CD4-positive, alpha-beta T cell treated with Interleukin-6 at 100 ng/mL for 8 hours (primary cell): ENCODE measurements at regions not wholly inside any gene's neighbourhood (a gene's known extent, or its start where the extent isn't known, plus 50 kb on each side); places are given as distances from the start of the nearest gene placed in this dataset.

Source experiments
- DNase-seq: peaks from one replicate; pipeline ENCODE4 v3.0.0-alpha.2; 2020; ENCODE audit warnings: mixed read lengths, low spot score

DNA sequence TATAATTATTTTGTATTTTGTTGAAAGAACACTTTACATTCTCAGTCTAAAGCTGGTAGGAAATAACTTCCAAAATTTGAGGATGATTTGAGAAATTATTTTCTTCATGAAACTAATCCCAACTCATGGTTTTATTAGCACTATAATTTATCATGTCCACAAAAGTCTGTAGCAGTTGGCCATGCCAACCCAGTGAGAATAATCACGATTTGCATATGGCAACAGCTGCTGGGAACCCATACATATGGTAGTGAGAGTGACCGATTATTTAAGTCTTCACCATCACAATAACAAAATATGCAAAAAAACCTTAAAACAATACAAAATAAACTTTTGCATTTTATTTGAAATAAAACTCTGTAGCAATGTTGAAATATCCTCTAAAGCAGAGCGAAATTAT lies 445.9 kb upstream of the ANO3 start:
- DNase-seq, result no peak

DNA sequence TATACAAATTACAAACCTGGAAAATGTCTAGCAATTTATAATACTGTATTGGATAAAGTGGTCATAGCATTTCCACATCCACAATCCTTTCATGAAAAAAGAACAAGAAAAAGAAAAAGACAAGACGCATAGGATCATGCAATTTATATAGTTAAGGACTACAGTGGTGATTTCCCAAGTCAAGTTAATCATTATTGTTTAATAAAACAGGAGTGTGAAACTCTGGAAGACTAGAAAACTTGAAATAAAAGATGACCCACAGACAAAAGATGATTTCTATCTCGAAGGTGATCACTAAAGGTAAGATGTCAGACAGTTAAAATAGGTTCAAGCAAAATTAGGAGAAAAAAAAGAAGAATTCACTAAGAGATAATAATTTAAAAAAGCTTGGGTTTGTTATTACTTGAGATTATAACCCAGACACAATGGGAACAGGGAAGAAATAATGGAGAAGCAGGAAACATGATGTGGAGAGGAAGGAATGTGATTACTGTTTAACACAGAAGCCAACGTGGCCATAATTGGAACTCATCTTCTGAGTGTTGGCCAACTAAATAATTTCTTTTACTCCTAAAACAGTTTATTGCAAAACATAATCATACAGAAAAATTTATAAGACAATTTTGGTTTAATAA lies 441.2 kb upstream of the ANO3 start:
- DNase-seq, result no peak

DNA sequence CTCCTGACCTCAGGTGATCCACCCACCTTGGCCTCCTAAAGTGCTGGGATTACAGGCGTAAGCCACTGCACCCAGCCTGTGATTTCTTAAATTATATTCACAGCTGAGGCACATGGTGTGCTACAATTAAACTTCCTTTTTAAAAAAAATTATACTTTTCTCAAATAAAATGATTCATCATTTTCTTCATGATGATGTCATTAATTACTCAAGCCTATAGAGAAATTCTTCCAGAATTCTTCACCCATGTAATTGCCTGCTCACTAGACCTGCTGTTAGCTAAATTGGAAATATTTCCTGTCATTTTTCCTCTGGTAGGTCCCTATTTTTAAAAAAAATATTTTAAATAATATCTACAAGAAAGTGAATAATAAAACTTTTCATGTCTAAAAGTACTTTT lies 440.0 kb upstream of the ANO3 start:
- DNase-seq, result no peak

DNA sequence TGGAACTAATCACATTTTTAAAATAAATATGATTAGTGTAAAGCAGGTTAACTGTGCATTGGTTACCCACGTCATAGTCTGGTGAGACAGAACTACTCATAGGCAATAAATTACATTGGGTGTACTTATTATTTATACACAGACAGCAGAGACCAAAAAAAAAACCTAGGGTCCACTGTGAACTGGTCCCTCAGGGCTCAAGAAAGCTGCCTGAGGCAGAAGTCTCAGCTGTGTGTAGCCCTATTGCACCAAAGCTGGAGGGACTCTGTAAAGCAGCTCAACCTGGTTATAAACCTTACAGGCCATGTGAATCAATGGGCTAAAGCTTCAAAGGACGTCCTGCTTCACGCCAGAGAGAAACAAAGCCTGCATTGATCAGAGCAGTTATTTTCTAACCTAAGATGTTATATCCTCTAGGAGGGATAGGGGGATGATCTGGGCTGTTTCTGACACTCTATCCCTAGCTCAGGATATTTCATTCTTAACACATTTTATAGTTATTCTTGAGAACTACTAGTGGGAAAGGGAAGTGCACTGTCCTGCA lies 432.2 kb upstream of the ANO3 start:
- no peak for DNase-seq

DNA sequence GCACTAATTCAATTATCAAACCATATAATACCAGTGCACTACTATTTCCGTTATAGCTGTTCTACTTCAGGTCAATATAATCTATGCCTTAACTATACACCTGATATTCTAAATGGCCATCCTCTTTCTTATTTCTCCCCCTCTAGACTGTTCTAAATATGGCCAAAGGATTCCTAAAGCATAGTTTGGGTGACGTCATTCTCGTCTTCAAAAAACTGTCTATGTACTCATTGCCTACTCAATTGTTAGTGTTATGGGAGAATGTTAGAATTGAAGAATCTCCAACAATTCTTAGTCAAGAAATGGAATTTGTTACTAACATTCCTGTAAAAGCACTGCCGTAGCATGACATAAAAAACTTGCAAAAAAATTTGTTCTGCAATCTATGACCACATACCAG lies 431.1 kb upstream of the ANO3 start:
- DNase-seq, result no peak

DNA sequence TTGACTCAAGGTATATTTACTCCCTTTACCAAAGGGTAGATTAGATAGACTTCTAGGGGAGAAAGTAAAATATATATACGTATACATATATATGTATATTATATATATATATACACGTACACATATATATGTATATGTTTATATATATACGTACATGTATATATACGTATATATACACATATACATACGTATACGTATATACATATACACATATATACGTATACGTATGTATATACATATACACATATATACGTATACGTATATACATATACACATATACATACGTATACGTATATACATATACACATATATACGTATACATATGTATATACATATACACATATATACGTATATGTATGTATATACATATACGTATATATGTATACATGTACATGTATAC lies 430.5 kb upstream of the ANO3 start:
- DNase-seq, result no peak

DNA sequence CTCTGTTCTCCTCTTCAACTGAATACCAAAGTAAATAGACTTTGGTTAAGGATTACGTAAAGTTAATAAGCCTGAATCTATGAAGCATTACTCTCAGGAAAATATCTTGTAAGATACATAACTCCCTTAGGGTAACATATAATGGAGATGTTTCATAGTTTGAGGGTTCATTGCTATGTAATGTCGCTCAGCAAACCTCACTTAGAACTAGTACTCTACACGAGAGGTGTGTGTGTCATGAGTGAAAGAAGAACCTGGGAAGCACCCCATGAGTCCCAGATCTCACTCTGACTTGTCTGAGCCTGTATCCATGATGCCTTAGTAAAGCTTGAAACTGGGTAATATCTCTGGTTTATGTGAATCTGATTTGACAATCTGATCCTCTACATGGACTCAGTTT lies 429.5 kb upstream of the ANO3 start:
- DNase-seq, result no peak

DNA sequence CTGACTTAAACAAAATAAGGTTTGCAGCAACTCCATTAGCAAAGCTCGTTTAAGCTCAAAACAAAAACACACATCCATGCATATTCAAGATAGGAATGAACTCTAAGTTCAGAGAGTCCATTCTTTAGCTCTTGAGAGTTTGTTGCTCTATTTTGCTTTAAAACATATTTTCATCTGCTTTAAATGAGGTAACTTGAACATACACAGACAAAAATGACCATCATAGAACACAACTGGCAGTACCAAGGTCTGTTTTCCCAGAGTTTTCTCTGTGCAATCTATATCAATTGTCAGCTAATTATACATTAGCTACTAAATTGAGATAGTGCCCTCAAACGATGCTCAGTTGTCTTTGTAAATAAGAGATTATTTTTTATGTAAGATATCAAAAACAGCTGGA lies 423.2 kb upstream of the ANO3 start:
- DNase-seq, result no peak

DNA sequence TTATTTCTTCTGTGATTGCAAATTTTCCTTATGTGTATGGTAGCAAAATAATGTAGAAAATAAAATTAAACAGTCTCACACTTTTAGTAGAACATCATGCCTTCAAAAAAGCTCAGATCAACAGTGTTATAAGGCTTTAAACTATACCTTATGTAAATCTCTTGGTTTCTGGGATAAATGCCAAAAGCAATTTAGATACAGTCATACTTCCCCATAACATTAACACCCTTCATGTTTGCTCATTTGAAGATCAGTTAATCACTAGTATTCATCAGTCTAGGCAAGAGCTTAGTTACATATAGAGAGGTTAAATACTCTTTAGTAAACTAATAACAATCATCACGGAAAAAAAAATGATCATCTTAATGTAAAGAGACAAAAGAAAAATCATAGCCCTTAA lies 421.8 kb upstream of the ANO3 start:
- DNase-seq, result no peak

DNA sequence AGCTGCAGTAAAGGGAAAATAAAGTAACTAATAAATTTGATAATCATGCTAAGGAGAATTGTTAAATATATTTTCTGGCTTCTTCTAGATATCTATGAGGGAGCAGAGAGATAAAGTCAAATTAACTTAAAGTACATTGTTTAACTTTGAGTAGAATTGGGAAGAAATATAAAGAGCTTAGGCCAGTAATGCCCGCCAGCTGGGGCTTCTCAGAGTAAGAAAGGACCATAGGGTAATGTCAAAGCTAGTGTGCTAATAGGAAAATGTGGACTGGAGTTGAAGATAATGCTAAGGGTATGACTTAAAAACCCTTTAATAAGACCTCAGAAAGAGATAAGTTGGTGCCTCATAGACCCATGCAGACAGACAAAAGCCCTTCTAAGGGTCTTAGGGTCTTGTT lies 411.6 kb upstream of the ANO3 start:
- no peak for DNase-seq

DNA sequence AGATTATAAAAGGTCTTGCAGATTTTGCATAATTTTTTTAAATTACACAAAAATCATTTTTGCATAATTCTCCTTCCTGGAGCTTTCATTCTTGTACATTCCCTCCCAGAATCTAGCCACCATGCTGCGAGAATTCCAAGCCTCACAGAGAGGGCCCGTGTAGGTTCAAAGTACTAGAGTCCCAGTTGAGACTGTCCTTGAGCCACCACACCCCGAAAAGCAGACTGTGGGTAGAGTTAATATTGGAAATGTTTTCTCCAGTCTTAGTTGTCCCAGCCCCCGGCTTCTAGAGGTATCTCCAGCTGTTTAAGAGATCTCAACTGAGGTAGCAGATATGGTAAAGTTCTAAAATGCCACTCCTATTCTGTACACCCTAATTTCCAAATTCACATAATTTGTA lies 407.3 kb upstream of the ANO3 start:
- no peak for DNase-seq

DNA sequence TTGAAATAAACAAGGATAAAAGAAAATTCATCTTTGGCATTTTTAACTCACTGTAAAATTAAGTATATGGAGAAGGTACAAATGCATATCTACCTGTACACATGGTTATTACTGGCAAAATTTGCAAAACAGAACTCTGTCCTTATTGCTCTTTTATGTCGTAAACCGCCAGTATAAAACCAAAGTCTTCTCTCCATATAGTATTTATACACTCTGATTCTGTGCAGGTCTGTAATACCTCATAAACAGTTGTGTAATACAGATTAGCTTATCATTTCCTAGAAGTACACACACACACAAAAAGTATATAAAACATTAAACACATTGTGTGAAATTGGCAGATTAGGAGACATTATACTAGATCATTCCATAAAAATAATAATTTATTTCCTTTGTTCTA lies 406.6 kb upstream of the ANO3 start:
- DNase-seq, result no peak

DNA sequence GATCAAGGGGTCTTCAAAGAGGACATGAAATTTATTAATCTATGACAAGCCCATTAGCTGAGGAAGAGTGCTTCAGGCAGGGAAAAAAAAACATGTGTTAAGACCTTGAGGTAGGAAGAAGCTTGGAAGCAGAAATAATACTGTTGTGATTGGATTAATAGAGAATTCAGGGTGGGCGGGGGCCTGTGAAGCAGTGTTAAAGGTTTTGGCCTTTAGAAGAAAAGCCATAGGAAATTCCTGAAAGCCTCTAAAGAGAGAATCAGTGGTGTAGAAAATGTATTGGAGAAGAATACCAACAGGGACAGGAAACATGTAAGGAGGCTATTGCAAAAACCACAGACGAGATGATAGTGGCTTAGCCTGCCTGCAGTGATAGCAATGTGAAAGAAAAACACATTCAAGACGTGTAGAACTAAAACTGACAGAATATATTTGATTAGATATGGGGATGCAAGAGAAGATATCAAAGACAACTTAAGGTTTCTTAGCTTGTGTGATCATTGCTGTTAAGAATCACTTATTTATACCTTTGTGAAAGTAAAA lies 404.4 kb upstream of the ANO3 start:
- no peak for DNase-seq

DNA sequence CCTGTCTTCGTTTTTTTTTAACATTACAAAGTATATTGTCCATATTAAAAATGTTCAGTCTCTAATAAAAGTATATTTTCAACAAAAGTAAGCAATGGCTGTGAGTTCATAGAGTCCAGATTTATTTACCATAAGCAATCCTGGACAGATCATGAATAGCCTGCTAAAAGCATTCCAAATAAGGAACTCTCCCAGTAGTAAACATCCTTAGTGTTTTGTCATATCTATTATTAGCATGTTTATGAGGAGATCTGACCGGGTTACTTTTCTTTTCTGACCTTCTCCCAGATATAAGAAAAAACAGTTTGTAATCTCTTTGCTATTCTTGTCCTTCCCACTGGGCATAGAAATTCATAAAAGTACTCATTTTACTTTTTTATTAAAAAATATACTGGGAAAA lies 403.9 kb upstream of the ANO3 start:
- DNase-seq, result no peak

DNA sequence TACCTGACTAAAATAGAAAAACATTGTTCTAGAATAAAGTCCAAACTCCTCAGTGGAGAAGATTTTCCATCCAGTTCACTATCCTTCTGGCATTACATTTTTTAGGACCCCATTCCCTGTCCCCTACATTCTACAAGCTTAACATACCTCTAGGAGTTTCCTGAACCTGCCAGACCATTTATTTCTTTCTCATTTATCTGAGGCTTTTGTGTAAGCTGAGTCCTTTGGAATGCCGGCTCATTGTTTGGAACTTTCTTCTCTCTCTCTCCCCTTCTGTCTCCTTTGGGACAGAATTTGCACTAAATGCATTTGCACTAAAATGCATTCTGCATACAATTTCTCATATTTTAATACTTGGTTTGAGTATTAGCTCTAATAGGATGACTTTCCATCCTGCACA lies 393.0 kb upstream of the ANO3 start:
- no peak for DNase-seq

DNA sequence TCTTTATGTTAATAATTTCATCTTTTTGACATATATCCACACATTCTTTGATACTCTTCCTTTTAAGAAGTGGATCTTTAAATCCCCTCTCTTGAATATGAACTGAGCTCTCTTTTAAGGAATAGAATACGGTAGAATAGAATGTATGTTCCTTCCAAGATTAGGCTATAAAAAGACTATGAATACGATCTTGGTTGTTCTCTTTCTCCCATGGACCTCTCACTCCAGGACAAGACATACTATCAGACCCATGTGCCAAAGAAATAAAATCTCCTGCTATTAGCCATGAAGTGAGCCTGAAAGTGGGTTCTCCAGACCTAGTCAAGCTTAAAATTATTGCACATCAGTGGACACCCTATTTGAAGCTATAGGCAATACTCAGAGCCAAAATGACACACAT lies 392.2 kb upstream of the ANO3 start:
- DNase-seq, result no peak

DNA sequence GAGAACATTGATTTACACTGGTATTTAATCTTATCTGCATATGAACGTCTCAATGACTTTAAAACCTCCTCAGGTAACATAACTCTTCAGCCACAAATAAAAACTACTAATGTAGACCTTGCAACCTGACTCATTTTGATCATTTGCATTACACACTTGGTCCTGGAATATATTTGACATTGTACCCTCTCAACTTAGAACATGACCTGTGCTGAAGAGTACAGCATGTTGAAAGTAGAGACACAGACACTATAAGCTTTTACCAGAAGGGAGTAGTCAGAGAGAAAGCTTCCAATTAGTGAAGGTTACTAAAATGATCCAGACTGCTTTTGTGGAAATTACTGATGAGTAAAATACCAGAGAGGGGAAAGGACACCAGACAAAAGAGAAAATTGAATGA lies 390.6 kb upstream of the ANO3 start:
- DNase-seq, result no peak

DNA sequence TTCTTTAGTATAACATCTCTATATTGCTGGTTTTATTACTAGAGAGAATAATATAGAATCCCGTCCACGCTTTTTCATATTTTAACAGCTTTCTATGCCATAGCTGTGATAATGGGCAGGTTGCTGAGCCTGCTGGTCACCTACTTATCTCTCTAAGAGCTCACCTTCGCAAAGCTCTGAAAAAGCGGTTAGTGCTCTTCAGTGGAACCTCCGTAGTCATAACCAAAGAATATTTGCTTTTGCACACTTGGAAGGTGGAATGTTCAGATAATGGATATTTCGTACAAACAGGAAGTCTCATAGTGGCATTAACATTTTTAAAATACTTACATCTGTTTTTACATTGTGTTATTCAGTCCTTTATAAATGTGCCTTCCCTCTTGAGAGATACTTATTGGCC lies 388.9 kb upstream of the ANO3 start:
- DNase-seq, result no peak

DNA sequence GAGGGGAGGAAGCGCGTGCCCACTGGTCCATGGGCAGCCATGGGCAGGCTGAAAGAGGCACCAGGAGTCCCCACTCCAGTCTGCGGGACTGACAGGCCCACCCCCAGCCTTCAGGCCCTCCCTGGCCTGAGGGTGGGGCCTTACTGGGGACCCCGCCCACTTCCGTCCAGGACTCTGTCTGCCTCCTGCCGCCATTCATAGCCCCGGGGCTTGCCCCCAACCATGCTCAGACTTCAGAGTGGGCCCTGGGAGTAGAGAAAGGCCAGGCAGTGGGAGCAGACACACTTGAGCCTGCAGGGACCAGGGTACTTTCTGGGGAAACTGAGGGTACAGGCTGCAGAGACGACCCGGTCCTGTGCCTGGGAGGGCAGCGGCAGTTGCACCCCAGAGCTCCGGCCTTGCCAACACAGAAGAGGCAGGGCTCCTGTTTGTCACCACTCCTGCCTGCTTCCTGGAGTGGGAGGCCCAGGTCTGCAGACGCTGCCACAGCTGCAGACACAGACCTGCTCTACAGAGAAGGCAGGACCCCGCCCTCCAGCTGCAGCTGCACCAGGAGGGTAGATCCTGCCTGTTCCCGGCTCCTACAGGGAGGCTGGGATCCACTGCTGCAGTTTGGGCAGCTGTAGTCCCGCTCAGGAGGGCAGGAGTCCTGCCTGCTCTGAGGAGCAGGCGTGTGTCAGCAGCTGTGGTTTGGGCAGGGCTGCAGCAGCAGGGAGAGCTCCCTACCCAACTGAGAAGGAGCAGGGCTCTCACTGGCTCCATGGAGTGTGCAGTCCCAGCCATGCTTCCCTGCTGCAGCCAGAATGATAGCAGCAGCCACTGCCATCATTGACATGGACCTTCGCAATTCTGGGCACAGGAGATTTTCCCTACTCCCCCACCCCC lies 387.9 kb upstream of the ANO3 start:
- no peak for DNase-seq

DNA sequence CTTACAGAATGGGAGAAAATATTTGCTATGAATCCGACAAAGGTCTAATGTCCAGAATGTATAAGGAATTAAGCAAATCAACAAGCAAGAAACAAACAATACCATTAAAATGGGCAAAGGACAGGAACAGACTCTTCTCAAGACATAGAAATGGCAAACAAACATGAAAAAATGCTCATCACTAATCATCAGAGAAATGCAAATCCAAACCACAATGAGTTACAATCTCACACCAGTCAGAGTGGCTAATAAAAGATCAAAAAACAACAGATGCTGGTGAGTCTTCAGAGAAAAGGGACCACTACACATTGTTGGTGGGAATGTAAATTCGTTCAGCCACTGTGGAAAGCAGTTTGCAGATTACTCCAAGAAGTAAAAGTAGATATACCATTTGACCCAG lies 382.0 kb upstream of the ANO3 start:
- no peak for DNase-seq

DNA sequence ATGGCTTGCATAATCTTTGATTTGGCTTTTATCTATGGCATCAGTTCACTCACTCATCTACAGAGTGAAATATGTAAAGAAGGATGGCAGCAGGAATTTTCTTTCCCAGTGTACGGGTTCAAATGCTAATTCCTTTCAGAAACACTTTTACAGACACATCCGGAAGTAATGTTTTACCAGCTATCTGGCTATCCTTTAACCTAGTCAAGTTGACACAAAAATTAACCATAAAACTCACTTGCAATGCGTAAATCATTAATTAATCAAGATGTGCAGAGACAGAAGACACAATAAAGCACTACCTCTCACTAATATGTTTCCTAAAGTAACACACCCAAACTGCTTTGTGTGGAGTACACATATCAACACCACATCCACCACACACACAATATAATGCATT lies 378.9 kb upstream of the ANO3 start:
- DNase-seq, result no peak

DNA sequence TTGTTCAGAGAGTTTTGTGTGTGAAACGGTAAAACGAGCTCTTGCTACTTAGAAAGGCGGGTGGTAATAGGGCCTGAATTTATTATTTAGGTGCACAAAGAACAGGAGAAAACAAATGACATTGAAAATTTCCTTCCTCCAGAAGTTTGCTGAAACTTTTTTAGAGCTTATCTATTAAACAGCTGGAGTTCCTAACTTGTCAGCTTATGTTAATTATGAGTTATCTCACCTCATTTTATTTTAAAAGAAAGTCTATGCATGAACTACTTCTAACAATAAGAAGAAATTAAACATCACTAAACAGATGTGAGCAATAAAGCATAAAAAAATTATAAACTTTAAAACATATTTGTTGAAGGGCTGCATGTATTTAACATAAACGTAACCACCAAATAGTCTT lies 373.9 kb upstream of the ANO3 start:
- no peak for DNase-seq

DNA sequence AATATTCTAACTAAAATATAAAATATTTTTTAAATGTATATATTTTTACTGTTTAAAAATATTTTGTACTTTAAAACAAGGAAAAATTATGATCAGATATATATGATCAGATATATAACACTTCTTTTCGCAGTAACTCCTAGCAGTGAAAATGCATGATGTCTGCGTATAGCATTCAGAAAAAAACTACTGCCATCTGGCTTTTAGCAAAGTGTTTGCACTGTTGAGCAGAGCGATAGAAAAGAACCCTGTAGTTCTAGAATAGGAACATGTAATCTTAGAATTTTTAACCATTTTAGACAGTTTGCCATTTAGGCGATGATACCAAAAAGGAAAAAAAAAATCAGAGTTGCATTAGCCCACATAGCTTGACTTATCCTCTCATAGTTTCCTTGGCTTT lies 370.4 kb upstream of the ANO3 start:
- DNase-seq, result no peak
